ENCODE measurements at regions not wholly inside any gene's neighbourhood (a gene's known extent, or its start where the extent isn't known, plus 50 kb on each side); places are given as distances from the start of the nearest gene placed in this dataset.

DNA sequence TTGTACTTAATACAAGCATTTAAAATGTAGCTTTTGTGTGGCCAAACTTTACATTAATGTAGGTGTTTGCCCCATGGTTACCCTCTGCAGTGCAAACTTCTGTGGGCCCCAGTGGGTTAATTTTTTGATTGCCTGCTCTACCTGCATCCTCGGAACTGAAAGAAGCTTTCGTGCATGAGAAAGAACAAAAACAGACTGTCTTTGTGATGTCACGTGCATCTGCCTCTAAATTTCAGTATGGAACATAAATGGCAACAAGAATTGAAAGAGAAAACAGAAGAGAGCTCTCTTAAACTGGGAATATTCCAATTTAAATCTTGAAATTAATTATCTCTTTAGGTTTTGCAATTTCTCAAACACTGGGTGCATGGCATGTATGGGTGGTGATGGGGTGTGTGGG, 182.4 kb upstream of the LCORL start:
- Histone ChIP-seq H3K9ac (replicated peaks; ENCODE audit: extremely low read depth, insufficient read depth, low read length) (no peak overlapping the region), H3K27ac (ENCODE audit: insufficient read depth, low read depth, low read length) (no peak overlapping the region), H3K9me3 (replicated peaks; ENCODE audit: control insufficient read depth, insufficient read depth, low read length) (no peaks in the 10 kb centered on the region), H4K20me1 (replicated peaks; ENCODE audit: control insufficient read depth, extremely low read depth, insufficient read depth, low read length) (no peaks in the 10 kb centered on the region), H3K79me2 (ENCODE audit: control insufficient read depth, insufficient read depth, low read length) (no peaks in the 10 kb centered on the region), H3K4me3 (replicated peaks in 1 of 3; ENCODE audit: insufficient read depth in 1 of 3, low read depth in 1 of 3, low read length in 3 of 3) (no peak overlapping the region), H3K9me1 (replicated peaks; ENCODE audit: control insufficient read depth, extremely low read depth, insufficient read depth, low read length) (no peaks in the 10 kb centered on the region), H3K27me3 (ENCODE audit: control insufficient read depth in 2 of 2, insufficient read depth in 2 of 2, low read length in 2 of 2) (no peaks in the 10 kb centered on the region), H2AFZ (ENCODE audit: low read depth, low read length) (no peak overlapping the region), H3K4me1 (ENCODE audit: control insufficient read depth, extremely low read depth, insufficient read depth, low read length) (no peaks in the 10 kb centered on the region), H3K36me3 (ENCODE audit: control insufficient read depth in 2 of 2, extremely low read depth in 1 of 2, insufficient read depth in 2 of 2, low read length in 2 of 2) (no peaks in the 10 kb centered on the region), H3K4me2 (ENCODE audit: insufficient read depth, low read length) (no peak overlapping the region)
- FAIRE-seq (no peak), DNase-seq (ENCODE audit: low read depth, low spot score) (no peak)
- ChIA-PET CTCF (interaction anchor here (1.4 kb wide), 1 partner anchor 9 kb away, joined by 3 read pairs; no protein-coding TSS in a partner anchor), POLR2A (no interaction called here)
- dilution Hi-C loops (cut with MboI; ENCODE audit: extremely low pct_ligation_motif_present, low sequenced_read_pairs) (no loop called here), intact Hi-C loops (cut with micrococcal nuclease) (no loop called here)
- no peak for TF ChIP-seq EZH2 (IDR thresholded peaks at IDR 0.05; ENCODE audit: borderline replicate concordance, low read depth, low read length, severe bottlenecking)
- no peak for TF ChIP-seq MYC (IDR thresholded peaks at IDR 0.05; ENCODE audit: low read depth, low read length)
- BruUV-seq (replicated peaks): no TSS peak

DNA sequence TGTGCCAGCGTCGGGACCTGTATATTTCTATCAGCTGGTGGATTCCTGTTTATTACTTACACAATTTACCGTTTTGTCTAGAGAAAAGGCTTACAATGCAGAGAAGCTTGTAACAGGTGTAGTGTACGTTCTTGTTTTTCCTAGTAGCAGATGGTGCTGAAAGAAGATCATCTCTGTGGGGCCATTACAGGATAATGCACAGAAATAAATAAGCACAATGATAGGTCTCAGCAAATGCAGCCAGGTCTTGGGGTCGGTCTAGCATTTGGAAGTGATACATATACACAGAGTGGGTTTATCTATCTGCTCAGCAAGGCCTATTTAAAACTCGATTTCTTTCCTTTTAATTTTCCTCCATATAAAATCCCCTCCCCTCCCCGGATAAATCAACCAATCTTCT, 180.9 kb upstream of the LCORL start:
- intact Hi-C loops (cut with micrococcal nuclease): no loop called here

More for the DNA sequence above, 180.9 kb upstream of the LCORL start:
- Histone ChIP-seq H3K4me3 (replicated peaks in 1 of 3; ENCODE audit: insufficient read depth in 1 of 3, low read depth in 1 of 3, low read length in 3 of 3) (no peak overlapping the region), H3K9me1 (replicated peaks; ENCODE audit: control insufficient read depth, extremely low read depth, insufficient read depth, low read length) (no peaks in the 10 kb centered on the region), H3K79me2 (ENCODE audit: control insufficient read depth, insufficient read depth, low read length) (no peaks in the 10 kb centered on the region), H3K4me2 (ENCODE audit: insufficient read depth, low read length) (no peak overlapping the region), H2AFZ (ENCODE audit: low read depth, low read length) (no peak overlapping the region), H3K27me3 (ENCODE audit: control insufficient read depth in 2 of 2, insufficient read depth in 2 of 2, low read length in 2 of 2) (no peaks in the 10 kb centered on the region), H3K4me1 (ENCODE audit: control insufficient read depth, extremely low read depth, insufficient read depth, low read length) (no peaks in the 10 kb centered on the region), H3K36me3 (ENCODE audit: control insufficient read depth in 2 of 2, extremely low read depth in 1 of 2, insufficient read depth in 2 of 2, low read length in 2 of 2) (no peaks in the 10 kb centered on the region), H3K9ac (replicated peaks; ENCODE audit: extremely low read depth, insufficient read depth, low read length) (no peak overlapping the region), H3K27ac (ENCODE audit: insufficient read depth, low read depth, low read length) (no peak overlapping the region), H4K20me1 (replicated peaks; ENCODE audit: control insufficient read depth, extremely low read depth, insufficient read depth, low read length) (no peaks in the 10 kb centered on the region), H3K9me3 (replicated peaks; ENCODE audit: control insufficient read depth, insufficient read depth, low read length) (no peaks in the 10 kb centered on the region)
- FAIRE-seq: no peak
- ChIA-PET POLR2A (no interaction called here), CTCF (no interaction called here)
- TF ChIP-seq EZH2 (IDR thresholded peaks at IDR 0.05; ENCODE audit: borderline replicate concordance, low read depth, low read length, severe bottlenecking) (no peak), JUN (IDR thresholded peaks at IDR 0.05; ENCODE audit: borderline replicate concordance, insufficient read depth, insufficient read length, low read depth) (no peak)
- TF ChIP-seq, protein P1, sequence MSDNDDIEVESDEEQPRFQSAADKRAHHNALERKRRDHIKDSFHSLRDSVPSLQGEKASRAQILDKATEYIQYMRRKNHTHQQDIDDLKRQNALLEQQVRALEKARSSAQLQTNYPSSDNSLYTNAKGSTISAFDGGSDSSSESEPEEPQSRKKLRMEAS (IDR thresholded peaks at IDR 0.05; ENCODE audit: insufficient read depth, insufficient read length): no peak
- no TSS peak for BruUV-seq (replicated peaks)
- DNase-seq (ENCODE audit: low read depth, low spot score): no peak
- dilution Hi-C loops (cut with MboI; ENCODE audit: extremely low pct_ligation_motif_present, low sequenced_read_pairs): no loop called here

Measured in endothelial cell of umbilical vein (primary cell).